Astrocyte of the spinal cord (primary cell): ENCODE measurements at regions not wholly inside any gene's neighbourhood (a gene's known extent, or its start where the extent isn't known, plus 50 kb on each side); places are given as distances from the start of the nearest gene placed in this dataset.
A peak's percentile ranks its signal among the peaks of the same experiment; 100 is the strongest.

Experiments used
- DNase-seq: peaks from one replicate; pipeline ENCODE4 v3.0.0; 2011; ENCODE audit warnings: low read depth, low spot score
- H3K4me3 ChIP-seq: 2 replicates; pipeline ENCODE4 v1.5.1; 2011; ENCODE audit warnings: low read depth, mild to moderate bottlenecking, low read length, moderate library complexity
- CTCF ChIP-seq: IDR thresholded peaks from 2 replicates; pipeline ENCODE4 v1.5.1; 2012; ENCODE audit warnings: low read depth, mild to moderate bottlenecking, low read length, inconsistent platforms
- in situ Hi-C: cut with HindIII; loops from 2 replicates; pipeline ENCODE4 v1.10.0; 2017; ENCODE audit warnings: low sequenced_read_pairs

DNA sequence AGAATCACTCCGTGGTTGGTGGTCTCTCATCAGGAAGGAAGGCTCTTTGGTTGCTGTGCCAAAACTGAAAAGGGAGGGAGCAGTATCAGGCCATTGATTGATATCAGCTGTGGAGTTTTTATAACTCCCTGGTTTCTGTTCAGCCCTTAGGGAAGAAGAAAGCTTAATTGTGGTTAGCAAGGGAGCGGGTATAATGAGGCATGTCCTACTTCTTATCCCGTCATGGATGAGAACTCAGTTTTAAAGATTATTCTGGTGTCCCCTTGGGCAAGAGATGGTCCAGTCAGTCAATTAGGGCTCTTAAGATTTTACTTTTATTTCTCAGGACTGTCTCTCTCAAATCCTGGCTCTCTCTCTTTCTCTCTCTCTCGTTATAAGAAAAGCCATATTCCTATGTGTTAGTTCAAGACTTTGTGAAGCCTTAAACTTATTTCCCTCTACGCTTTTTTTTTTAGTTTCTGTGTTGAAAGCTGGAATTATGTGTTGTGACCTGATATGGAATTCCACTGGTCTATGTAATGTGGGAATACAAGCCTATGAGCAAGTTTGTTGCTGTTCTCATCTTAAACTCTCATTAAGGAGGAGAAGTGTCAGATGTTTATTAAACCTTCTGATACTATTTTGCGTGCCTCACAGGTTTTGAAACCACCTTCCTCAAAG lies 514.0 kb upstream of the CDH2 start:
- in situ Hi-C loops: no loop called here
- no peak overlapping the region for H3K4me3 ChIP-seq
- TF ChIP-seq CTCF: no peak
- no peak for DNase-seq

DNA sequence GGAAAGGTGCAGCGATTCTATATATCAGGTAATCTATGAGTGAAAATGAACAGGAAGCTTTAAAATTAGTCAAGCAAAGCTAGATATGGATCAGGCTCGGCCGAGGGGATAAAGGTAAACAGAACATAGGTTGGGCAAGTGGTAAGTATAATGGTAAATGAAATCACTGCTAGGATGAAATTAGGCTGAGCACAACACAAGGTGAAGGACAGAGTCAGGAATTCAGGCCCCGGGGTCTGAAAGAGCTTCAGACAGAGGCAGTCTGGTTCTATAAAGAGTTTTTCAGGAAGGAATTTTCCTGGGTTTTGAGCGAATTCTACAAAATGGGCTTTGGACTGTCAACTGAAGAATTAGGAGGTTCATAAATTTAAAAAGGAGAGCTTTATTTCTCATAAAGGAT lies 513.2 kb upstream of the CDH2 start:
- TF ChIP-seq CTCF: no peak
- no peak for DNase-seq
- no peak overlapping the region for H3K4me3 ChIP-seq
- in situ Hi-C loops: no loop called here

DNA sequence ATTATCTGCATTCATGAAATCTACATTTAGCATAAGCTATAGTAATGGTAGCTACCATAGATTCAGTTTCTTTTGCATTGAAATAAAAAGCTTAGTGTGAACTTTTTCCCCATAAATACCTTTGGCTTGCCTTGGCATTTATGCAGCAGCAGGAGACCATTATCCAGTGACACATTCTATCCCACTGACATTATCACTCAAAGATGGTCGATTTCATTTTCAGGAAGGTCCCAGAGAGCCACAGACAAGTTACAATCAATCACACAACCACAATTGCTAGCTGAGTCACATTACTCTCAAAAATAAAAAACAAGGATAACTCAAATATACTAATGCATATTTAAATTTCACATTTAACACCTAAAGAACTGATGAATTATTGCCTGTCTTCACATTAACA lies 512.7 kb upstream of the CDH2 start:
- in situ Hi-C loops: no loop called here
- DNase-seq: peak; percentile 23

GRCh38 chr18:28684746-28685355 lies 507.9 kb upstream of the CDH2 start:
- peak; percentile 8 for DNase-seq
- TF ChIP-seq CTCF: no peak
- in situ Hi-C loops: no loop called here

More for the DNA sequence above, 512.7 kb upstream of the CDH2 start:
- H3K4me3 ChIP-seq: no peak overlapping the region
- TF ChIP-seq CTCF: no peak

GRCh38 chr18:28682912-28683311 lies 506.0 kb upstream of the CDH2 start:
- TF ChIP-seq CTCF: no peak
- H3K4me3 ChIP-seq: no peak overlapping the region
- in situ Hi-C loops: no loop called here
- DNase-seq: no peak

More at GRCh38 chr18:28684746-28685355, 507.9 kb upstream of the CDH2 start:
- no peak overlapping the region for H3K4me3 ChIP-seq

GRCh38 chr18:28669165-28669564 lies 492.2 kb upstream of the CDH2 start:
- no peak for DNase-seq
- in situ Hi-C loops: no loop called here
- no peak overlapping the region for H3K4me3 ChIP-seq
- TF ChIP-seq CTCF: no peak
